ENCODE measurements at regions not wholly inside any gene's neighbourhood (a gene's known extent, or its start where the extent isn't known, plus 50 kb on each side); places are given as distances from the start of the nearest gene placed in this dataset.

GRCh38 chr3:132892956-132893355, 145.2 kb upstream of the TMEM108 start:
- DNase-seq, result no peak

GRCh38 chr3:132881756-132882409, 156.3 kb upstream of the TMEM108 start:
- DNase-seq, result no peak

- DNase-seq, result no peak
Observed at GRCh38 chr3:132880986-132881385, 157.2 kb upstream of the TMEM108 start.

- DNase-seq, result no peak
Observed at GRCh38 chr3:132879656-132880055, 157.4 kb upstream of the NPHP3 start.

GRCh38 chr3:132874701-132875100, 152.5 kb upstream of the NPHP3 start:
- no peak for DNase-seq

- no peak for DNase-seq
Observed at GRCh38 chr3:132872711-132873110, 150.5 kb upstream of the NPHP3 start.

GRCh38 chr3:132871956-132872355, 149.7 kb upstream of the NPHP3 start:
- DNase-seq, result peak; percentile 10

- DNase-seq, result peak; percentile 85
Observed at GRCh38 chr3:132870541-132870940, 148.3 kb upstream of the NPHP3 start.

- no peak for DNase-seq
Observed at GRCh38 chr3:132867956-132868355, 145.7 kb upstream of the NPHP3 start.

- DNase-seq, result no peak
Observed at GRCh38 chr3:132867526-132867925, 145.3 kb upstream of the NPHP3 start.

- DNase-seq, result no peak
Observed at GRCh38 chr3:132857317-132857716, 135.1 kb upstream of the NPHP3 start.

- no peak for DNase-seq
Observed at GRCh38 chr3:132854856-132855535, 132.8 kb upstream of the NPHP3 start.

- no peak for DNase-seq
Observed at GRCh38 chr3:132847849-132848625, 125.8 kb upstream of the NPHP3 start.

GRCh38 chr3:132843851-132844553, 121.8 kb upstream of the NPHP3 start:
- DNase-seq, result no peak

GRCh38 chr3:132843349-132843748, 121.1 kb upstream of the NPHP3 start:
- DNase-seq, result no peak

GRCh38 chr3:132841621-132842020, 119.4 kb upstream of the NPHP3 start:
- no peak for DNase-seq

- no peak for DNase-seq
Observed at GRCh38 chr3:132840201-132840700, 118.0 kb upstream of the NPHP3 start.

GRCh38 chr3:132838477-132838876, 116.3 kb upstream of the NPHP3 start:
- DNase-seq, result no peak

- DNase-seq, result no peak
Observed at GRCh38 chr3:132837615-132838014, 115.4 kb upstream of the NPHP3 start.

GRCh38 chr3:132834356-132834755, 112.1 kb upstream of the NPHP3 start:
- no peak for DNase-seq

GRCh38 chr3:132829101-132829500, 106.9 kb upstream of the NPHP3 start:
- no peak for DNase-seq

- no peak for DNase-seq
Observed at GRCh38 chr3:132822837-132823236, 100.6 kb upstream of the NPHP3 start.

GRCh38 chr3:132822266-132822665, 100.1 kb upstream of the NPHP3 start:
- DNase-seq, result no peak
